Activated naive CD8-positive, alpha-beta T cell treated with anti-CD3 and anti-CD28 coated beads, Interleukin-2, amount 50 U/mL, for 24 hours (primary cell): ENCODE measurements at regions not wholly inside any gene's neighbourhood (a gene's known extent, or its start where the extent isn't known, plus 50 kb on each side); places are given as distances from the start of the nearest gene placed in this dataset.

Experiments
- ATAC-seq: fragments of 150-1000 bp; cut with Tn5 transposase; one replicate; pipeline ENCODE4 v1.10.0; 2021
- DNase-seq: peaks from one replicate; pipeline ENCODE4 v3.0.0; 2021
- H3K27ac Mint-ChIP-seq: one replicate; pipeline ENCODE4 v1.8.0; 2021; ENCODE audit warnings: mild to moderate bottlenecking, mixed read lengths
- H3K27me3 Mint-ChIP-seq: one replicate; pipeline ENCODE4 v1.8.0; 2021; ENCODE audit warnings: mixed read lengths
- H3K36me3 Mint-ChIP-seq: one replicate; pipeline ENCODE4 v1.8.0; 2021; ENCODE audit warnings: low read depth, mixed read lengths
- H3K4me1 Mint-ChIP-seq: one replicate; pipeline ENCODE4 v1.8.0; 2021; ENCODE audit warnings: mixed read lengths
- H3K4me3 Mint-ChIP-seq: one replicate; pipeline ENCODE4 v1.8.0; 2021; ENCODE audit warnings: mild to moderate bottlenecking, moderate library complexity, mixed read lengths
- H3K9me3 Mint-ChIP-seq: one replicate; pipeline ENCODE4 v1.8.0; 2021; ENCODE audit warnings: mixed read lengths

DNA sequence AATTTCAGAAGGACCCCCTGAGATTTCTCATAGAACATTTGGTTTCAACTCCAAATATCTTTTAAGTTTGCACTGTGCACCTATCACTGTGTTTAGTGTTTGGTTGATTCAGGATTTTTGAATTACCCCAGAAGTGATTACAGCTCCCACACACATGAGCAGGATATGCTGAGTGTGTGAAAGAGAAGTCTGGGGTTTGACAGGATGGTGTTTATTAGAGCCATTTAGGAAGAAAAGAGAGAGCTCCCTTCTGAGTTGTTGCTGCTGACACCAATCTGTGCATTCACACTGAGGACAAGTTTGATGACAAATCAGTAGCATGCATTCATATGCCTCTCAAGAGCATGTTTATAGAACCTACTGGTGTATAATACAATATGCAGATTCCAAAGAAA lies 118.1 kb downstream of the RPL22L1 start:
- Mint-ChIP-seq H3K27me3 (peaks cover 34% of the 10 kb centered on the region), H3K27ac (no peak overlapping the region), H3K36me3 (no peaks in the 10 kb centered on the region), H3K9me3 (no peaks in the 10 kb centered on the region), H3K4me3 (no peak overlapping the region), H3K4me1 (no peaks in the 10 kb centered on the region)
- DNase-seq = no peak
- ATAC-seq = no peak

DNA sequence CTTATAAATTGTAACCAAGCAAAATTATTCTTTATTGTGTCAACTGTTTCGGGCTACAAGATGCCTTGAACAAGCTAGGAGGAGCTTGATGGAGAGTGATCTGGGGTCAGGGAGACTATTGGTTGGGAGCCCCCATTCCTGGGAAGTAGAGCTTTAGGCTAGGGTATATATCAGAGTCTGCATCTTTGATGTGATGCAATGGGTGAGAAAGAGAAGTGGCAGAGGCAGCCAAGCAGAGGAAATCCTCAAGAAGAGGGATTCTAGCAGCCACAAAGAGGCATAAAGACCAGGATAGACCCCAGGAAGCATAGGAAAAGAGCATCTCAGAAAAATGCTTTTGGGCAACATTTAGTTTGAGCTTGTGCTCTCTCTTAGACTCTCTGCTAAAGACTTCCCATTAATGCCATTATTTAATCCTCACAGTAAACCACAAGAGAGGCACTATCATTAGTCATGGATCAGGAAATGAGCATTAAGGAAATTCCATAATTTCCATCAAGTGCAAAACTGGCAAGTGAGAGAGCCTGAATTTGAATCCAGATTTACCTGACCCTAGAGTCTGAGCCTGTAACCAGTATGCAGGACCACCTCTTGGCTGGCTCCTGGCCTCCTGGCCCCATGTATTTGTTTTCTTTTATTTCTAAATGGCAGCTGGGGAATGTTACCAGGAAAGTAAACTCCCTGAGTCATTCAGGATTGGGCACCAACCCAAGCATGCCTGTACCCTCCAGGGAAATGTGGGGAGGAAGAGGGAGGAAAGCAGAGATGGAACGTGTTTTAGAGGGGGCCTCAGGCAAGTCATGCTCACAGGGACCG lies 118.7 kb downstream of the RPL22L1 start:
- no peaks in the 10 kb centered on the region for H3K4me1 Mint-ChIP-seq
- peaks cover 37% of the 10 kb centered on the region for H3K27me3 Mint-ChIP-seq
- H3K36me3 Mint-ChIP-seq = no peaks in the 10 kb centered on the region
- H3K27ac Mint-ChIP-seq = no peak overlapping the region
- H3K4me3 Mint-ChIP-seq = no peak overlapping the region
- DNase-seq (no peak), ATAC-seq (no peak)
- H3K9me3 Mint-ChIP-seq = no peaks in the 10 kb centered on the region

DNA sequence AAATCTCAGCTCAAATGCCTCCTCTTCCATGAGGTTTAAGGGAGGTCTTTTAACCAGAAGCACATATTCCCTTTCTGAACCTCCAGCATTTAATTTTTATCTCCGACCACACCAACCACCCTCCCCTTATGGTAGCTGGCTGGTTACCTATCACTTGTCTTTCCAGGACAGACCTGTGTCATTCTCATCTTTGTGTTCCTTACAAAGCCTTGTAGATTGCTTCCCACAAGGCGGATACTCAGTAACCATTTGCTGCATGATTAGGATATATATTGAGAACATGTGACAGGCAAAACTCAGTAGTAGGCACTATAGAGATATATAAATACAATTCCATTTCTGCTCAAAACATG lies 119.5 kb downstream of the RPL22L1 start:
- H3K36me3 Mint-ChIP-seq = no peaks in the 10 kb centered on the region
- H3K4me3 Mint-ChIP-seq = no peak overlapping the region
- no peak for DNase-seq
- H3K27me3 Mint-ChIP-seq = peaks cover 35% of the 10 kb centered on the region
- no peak overlapping the region for H3K27ac Mint-ChIP-seq
- H3K4me1 Mint-ChIP-seq = no peaks in the 10 kb centered on the region
- no peaks in the 10 kb centered on the region for H3K9me3 Mint-ChIP-seq
- no peak for ATAC-seq

DNA sequence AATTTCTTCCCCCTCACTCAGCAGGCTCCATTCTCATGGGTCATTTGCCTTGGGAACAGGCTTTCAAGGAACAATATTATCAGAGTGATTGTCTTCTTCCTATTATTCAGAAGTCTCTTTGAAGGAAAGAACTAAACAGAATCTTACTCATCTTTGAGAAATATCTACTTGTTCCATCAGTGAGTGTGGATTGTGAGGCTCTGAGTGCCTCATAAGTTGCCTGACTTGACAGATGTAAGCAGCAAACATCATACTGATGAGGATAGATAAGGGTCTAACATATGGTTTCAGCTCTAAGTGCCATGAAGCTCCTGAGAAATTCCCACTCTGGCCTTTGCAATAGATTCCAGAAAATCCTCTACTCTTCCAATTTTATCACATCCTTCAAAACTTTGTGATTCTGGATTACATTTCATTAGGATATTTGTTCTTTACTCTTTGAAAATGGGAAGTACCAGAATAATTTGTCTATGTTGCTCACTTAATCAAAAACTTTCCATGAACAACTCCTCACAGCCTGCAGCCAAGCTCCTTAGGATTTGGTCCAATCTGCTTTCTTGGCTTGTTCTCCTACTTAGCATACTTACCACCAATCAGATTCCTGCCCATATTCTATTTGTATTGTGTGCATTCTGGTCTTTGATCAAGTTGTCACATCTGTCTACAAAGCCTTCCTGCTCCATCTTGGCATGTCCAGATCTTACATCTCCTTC lies 120.1 kb downstream of the RPL22L1 start:
- H3K27ac Mint-ChIP-seq = no peak overlapping the region

DNA sequence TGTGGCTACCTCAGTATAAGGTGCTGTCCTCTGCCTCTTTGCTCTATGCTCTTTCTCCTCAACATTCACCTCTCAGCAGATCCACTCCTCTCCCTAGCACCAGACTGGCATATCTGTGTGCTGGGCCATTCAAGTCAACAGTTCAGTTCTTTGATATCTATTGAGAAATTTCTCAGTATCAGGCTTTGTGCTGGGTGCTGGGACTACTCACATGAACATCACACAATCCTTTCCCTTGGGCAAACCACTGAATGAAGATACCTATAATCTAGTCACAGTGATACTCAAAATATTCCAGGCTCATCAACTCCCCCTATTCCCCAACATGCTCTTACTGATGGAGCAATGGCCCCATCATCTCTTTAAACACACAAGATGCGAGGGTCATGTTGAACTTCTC lies 120.8 kb downstream of the RPL22L1 start:
- peaks cover 34% of the 10 kb centered on the region for H3K27me3 Mint-ChIP-seq
- H3K27ac Mint-ChIP-seq = no peak overlapping the region
- no peaks in the 10 kb centered on the region for H3K36me3 Mint-ChIP-seq
- H3K9me3 Mint-ChIP-seq = no peaks in the 10 kb centered on the region
- ATAC-seq (no peak), DNase-seq (no peak)
- no peak overlapping the region for H3K4me3 Mint-ChIP-seq
- H3K4me1 Mint-ChIP-seq = no peaks in the 10 kb centered on the region

More for the DNA sequence above, 120.1 kb downstream of the RPL22L1 start:
- H3K36me3 Mint-ChIP-seq = no peaks in the 10 kb centered on the region
- no peaks in the 10 kb centered on the region for H3K4me1 Mint-ChIP-seq
- no peak overlapping the region for H3K4me3 Mint-ChIP-seq
- no peak for ATAC-seq
- no peaks in the 10 kb centered on the region for H3K9me3 Mint-ChIP-seq
- no peak for DNase-seq
- H3K27me3 Mint-ChIP-seq = peaks cover 36% of the 10 kb centered on the region

DNA sequence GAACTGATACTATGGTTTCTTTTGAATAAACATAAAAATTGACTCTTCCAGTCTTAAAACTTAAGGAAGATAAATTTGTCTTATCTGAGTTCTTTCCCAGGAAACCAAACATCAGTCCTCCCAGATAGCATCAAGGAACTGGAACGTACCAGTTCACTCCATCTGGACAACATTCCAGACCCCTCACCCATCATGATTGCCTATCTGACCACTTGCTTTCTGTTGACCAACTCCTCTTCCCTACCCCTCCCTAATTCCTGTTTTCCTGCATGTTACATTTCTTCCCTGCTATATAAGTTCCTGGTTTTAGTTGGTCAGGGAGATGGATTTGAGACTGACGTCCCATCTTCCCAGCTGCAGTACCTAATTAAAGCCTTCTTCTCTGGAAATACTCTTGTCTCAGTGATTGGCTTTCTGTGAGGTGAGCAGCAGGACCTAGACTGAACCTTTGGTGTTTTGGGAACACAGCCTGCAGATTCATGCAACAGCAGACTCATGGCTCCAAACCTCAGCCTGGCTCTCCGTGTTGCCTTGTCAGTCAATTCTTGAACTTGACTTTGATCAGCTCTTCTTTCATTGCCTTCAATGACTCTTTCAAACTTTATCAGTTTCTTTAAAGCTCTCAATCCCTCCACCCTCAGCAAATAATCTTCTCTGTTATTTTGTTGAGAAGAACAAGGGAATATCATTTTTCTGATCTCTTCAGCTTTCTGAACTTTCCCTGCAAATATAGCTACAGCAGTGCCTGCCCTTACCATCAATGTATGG lies 123.6 kb downstream of the RPL22L1 start:
- no peak for ATAC-seq
- H3K4me3 Mint-ChIP-seq = no peak overlapping the region

DNA sequence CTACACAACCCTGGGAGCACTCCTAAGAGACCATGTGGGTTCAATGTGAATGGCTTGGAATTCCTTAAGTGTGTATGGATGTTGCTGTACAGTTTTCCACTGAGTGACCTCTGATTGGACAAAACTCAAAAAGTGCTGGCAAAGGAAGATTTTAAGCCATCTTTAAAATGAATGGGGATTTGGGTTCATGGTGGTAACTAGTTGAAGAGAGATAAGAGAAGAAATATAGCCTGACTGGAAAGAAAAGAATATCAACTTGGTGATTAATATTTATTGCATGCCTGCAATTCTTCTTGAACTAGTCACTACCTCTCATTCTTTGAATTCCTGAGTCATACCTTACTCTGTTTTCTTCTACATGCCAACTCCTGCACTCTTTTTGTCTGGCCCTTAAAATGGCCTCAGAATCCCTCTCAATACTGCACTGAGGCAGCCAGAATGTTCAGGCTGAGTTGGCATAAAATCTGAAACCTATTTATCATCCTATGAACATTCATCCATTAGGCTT lies 124.7 kb downstream of the RPL22L1 start:
- Mint-ChIP-seq H3K36me3 (no peaks in the 10 kb centered on the region), H3K4me1 (no peaks in the 10 kb centered on the region), H3K9me3 (no peaks in the 10 kb centered on the region), H3K27ac (no peak overlapping the region), H3K27me3 (peaks cover 27% of the 10 kb centered on the region), H3K4me3 (no peak overlapping the region)
- ATAC-seq (no peak), DNase-seq (no peak)

More for the DNA sequence above, 123.6 kb downstream of the RPL22L1 start:
- no peak for DNase-seq
- Mint-ChIP-seq H3K27ac (no peak overlapping the region), H3K27me3 (peaks cover 26% of the 10 kb centered on the region), H3K4me1 (no peaks in the 10 kb centered on the region), H3K9me3 (no peaks in the 10 kb centered on the region), H3K36me3 (no peaks in the 10 kb centered on the region)

DNA sequence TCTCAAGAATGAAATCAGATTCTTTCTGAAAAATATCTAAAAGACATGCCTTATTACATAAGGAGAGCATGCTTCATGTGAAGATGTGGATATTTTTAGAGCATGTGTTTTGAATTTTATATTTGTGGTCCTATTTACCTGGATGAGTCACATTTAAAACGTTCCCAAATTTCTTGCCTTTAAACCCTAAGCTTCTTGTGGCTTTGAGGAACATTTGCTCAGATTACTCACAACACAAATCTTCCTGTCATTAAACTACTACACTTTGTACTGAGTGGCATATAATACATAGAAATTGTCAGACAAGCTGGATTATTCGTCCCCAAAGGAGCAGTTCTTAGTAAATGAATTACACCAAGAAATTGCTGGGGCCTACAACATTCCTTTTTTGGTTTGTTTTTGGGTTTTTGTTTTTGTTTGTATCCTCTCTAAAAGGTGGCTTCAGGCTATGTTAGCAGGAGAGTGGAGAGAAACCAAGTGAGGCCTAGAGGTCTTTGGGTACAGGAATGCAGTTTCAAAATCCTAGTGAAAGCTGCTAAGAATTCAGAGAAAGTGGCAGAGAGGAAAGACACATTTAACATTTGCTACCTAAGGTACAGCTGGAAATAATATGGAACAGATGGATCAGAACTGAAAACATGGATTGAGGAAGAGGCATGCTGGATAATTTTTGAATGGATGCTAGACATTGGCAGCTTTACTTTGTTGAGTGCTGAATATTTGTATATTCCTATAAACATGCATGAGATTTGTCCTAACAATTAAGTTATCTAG lies 128.1 kb downstream of the RPL22L1 start:
- Mint-ChIP-seq H3K27me3 (peaks cover 13% of the 10 kb centered on the region), H3K4me1 (no peaks in the 10 kb centered on the region), H3K27ac (no peak overlapping the region), H3K36me3 (no peaks in the 10 kb centered on the region), H3K4me3 (no peak overlapping the region), H3K9me3 (no peaks in the 10 kb centered on the region)
- ATAC-seq (no peak), DNase-seq (no peak)

DNA sequence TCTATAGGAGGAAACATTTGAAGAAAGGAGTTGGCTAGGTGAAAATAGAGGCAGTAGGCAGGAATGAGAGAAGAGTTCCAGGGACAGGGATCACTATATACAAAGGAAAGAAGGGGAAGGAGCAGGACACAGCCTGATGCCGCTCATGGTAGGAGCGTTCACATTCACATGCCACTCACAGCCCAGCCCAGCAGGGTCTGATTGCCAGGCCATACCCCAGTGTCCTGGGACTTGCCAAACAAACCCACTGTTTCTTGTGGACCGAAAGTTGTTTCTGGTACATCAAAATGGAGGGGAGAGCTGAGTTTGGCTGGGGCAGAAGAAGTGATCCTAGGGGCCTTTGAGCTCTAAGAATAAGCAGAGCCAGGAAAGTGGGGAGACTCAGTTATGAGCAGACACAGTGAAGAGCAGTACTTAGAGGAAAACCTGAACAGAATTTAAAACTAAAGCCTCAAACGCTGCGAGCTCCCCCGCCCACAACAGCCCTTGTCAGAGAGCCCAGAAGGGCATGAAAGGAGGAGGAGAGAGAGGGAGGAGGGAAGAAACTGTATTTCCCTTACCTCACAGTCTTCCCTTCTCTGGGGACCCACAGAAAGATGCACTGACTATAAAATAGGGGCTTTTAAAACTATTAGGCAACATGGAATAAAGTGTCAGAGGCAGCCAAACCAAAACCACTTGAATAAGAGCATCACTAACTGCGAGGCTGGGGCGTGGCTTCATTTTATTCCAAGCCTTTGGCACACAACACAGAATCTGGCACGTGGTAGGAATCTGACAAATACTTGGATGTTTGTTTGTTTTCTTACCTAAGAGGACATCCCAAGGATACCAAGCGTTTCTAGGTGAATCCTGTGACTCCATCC lies 129.0 kb downstream of the RPL22L1 start:
- Mint-ChIP-seq H3K4me1 (no peaks in the 10 kb centered on the region), H3K36me3 (no peaks in the 10 kb centered on the region), H3K27ac (no peak overlapping the region), H3K9me3 (no peaks in the 10 kb centered on the region), H3K4me3 (no peak overlapping the region), H3K27me3 (peaks cover 10% of the 10 kb centered on the region)
- ATAC-seq (no peak), DNase-seq (no peak)

DNA sequence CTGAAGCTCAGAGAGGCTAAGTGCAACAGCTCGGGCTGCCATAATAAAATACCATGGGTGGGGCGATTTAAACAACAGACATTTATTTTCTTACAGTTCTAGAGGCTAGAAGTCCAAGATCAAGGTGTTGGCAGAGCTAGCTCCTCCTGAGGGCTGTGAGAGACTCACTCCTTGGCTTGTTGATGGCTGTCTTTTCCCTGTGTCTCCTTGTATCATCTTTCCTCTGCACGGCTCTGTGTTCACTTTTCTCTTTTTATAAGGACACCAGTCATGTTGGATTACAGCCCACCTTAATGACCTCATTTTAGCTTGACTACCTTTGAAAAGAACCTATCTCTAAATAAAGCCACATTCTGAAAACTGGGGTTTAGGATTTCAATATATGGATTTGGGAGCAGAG lies 129.7 kb downstream of the RPL22L1 start:
- H3K27me3 Mint-ChIP-seq = peaks cover 14% of the 10 kb centered on the region
- ATAC-seq (no peak), DNase-seq (no peak)
- no peaks in the 10 kb centered on the region for H3K36me3 Mint-ChIP-seq
- no peak overlapping the region for H3K4me3 Mint-ChIP-seq
- H3K9me3 Mint-ChIP-seq = no peaks in the 10 kb centered on the region
- no peak overlapping the region for H3K27ac Mint-ChIP-seq
- H3K4me1 Mint-ChIP-seq = no peaks in the 10 kb centered on the region

DNA sequence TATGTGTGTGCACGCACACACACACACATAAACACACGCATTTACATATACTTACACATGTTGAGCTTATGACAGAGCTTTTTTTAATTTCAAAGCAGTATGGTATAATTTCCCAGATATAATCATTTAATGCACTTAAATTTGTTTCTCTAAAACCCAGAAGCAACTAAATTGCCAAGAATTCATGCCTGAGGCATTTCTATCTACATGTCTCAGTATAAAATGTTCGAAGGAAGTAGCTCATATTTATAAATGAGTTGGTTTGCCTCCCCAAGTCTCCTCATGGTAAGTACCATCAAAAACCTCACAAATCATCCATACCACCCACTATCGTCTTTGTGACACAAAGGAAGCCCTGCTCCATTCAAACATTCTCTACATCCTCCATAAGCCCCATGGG lies 130.6 kb downstream of the RPL22L1 start:
- Mint-ChIP-seq H3K4me1 (no peaks in the 10 kb centered on the region), H3K27me3 (peaks cover 16% of the 10 kb centered on the region), H3K27ac (no peak overlapping the region), H3K9me3 (no peaks in the 10 kb centered on the region), H3K4me3 (no peak overlapping the region), H3K36me3 (no peaks in the 10 kb centered on the region)
- DNase-seq (no peak), ATAC-seq (no peak)

DNA sequence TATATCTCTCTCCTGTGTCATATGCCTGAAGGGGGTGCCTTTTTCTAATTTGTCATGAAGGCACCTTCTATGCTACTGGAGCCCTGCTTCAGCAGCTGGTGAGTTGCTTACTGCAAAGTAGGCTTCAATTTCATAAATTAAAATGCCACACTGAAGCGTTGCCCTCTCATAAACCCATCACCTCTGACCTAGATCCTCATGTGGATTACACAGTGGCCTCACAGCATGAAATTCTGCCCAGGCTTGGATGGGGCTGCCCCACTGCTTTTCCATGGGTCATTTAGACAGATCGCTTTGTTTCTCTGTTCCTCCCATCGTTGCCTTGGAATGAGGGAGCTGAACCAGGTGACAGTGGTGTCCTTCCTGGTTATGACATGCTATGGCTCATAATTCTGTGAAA lies 131.2 kb downstream of the RPL22L1 start:
- DNase-seq (no peak), ATAC-seq (no peak)
- Mint-ChIP-seq H3K36me3 (no peaks in the 10 kb centered on the region), H3K27ac (no peak overlapping the region), H3K9me3 (no peaks in the 10 kb centered on the region), H3K4me1 (no peaks in the 10 kb centered on the region), H3K4me3 (no peak overlapping the region), H3K27me3 (peaks cover 18% of the 10 kb centered on the region)

DNA sequence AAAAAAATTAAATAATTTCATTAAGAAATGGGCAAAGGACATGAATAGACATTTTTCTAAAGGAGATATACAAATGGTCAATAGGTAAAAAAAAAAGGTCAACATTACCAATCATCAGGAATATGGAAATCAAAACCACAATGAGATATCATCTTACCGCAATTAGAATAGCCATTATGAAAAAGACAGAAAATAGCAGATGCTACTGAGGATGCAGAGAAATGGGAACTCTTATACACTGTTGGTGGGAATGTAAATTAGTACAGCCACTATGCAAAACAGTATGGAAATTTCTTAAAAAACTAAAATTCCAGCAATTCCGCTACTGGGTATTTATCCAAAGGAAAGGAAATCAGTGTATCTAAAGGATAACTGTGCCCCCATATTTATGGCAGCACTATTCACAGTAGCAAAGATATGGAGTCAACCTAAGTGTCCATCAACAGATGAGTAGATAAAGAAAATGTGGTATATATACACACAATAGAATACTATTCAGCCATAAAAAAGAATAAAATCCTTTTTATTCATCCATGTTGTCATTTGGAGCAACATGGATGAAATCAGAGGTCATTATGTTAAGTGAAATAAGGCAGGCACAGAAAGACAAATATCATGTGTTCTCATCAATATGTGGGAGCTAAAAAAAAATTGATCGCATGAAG lies 132.4 kb downstream of the RPL22L1 start:
- ATAC-seq (no peak), DNase-seq (no peak)
- H3K36me3 Mint-ChIP-seq = no peaks in the 10 kb centered on the region
- no peak overlapping the region for H3K27ac Mint-ChIP-seq
- no peaks in the 10 kb centered on the region for H3K9me3 Mint-ChIP-seq
- H3K27me3 Mint-ChIP-seq = peaks cover 18% of the 10 kb centered on the region
- no peak overlapping the region for H3K4me3 Mint-ChIP-seq
- H3K4me1 Mint-ChIP-seq = no peaks in the 10 kb centered on the region
